ENCODE measurements at regions not wholly inside any gene's neighbourhood (a gene's known extent, or its start where the extent isn't known, plus 50 kb on each side); places are given as distances from the start of the nearest gene placed in this dataset.

DNA sequence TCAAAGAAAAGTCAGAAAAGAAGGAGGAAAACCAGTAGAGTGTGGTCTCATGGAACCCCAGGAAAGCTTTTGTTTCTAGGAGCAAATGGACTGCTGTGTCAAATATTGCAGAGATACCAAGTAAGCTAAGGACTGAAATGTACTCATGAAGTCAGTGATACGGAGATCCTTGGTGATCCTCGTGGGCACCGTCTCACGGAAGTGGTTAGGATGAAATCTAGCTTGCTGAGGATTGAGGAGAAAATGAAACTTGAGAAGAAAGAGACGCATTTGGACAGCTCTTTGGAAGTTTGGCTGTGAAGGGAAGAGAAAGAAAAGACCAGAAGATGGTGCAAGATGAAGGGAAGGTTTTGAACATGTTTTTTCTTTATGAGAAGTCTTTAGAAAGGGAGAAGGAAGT lies 104.0 kb upstream of the CCND2 start:
- DNase-seq (ENCODE audit: extremely low read depth, low read depth) = no peak
- TF ChIP-seq, protein P1, sequence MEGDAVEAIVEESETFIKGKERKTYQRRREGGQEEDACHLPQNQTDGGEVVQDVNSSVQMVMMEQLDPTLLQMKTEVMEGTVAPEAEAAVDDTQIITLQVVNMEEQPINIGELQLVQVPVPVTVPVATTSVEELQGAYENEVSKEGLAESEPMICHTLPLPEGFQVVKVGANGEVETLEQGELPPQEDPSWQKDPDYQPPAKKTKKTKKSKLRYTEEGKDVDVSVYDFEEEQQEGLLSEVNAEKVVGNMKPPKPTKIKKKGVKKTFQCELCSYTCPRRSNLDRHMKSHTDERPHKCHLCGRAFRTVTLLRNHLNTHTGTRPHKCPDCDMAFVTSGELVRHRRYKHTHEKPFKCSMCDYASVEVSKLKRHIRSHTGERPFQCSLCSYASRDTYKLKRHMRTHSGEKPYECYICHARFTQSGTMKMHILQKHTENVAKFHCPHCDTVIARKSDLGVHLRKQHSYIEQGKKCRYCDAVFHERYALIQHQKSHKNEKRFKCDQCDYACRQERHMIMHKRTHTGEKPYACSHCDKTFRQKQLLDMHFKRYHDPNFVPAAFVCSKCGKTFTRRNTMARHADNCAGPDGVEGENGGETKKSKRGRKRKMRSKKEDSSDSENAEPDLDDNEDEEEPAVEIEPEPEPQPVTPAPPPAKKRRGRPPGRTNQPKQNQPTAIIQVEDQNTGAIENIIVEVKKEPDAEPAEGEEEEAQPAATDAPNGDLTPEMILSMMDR (IDR thresholded peaks at IDR 0.05; ENCODE audit: low read depth, low read length) = no peak

DNA sequence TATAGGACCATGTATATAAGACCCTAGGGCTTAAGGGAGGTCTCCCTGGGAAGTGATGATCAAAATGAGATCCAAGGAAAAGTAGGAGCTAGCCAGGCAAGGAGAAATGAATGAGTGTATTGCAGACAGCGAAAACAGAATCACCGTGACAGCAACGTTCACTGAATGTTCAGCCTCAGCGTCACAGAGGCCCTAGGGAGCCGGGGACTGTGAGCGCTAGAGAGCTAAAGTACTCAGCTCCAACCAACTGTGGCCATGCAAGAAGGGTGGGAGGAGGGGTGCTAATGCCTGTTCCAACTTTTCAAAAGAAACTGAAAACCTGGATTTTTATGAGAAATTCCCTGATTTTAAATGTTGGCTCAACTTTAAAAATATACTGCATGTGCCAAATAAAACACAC lies 105.5 kb upstream of the CCND2 start:
- no peak for DNase-seq (ENCODE audit: extremely low read depth, low read depth)
- TF ChIP-seq, protein P1 (IDR thresholded peaks at IDR 0.05; ENCODE audit: low read depth, low read length) = no peak

DNA sequence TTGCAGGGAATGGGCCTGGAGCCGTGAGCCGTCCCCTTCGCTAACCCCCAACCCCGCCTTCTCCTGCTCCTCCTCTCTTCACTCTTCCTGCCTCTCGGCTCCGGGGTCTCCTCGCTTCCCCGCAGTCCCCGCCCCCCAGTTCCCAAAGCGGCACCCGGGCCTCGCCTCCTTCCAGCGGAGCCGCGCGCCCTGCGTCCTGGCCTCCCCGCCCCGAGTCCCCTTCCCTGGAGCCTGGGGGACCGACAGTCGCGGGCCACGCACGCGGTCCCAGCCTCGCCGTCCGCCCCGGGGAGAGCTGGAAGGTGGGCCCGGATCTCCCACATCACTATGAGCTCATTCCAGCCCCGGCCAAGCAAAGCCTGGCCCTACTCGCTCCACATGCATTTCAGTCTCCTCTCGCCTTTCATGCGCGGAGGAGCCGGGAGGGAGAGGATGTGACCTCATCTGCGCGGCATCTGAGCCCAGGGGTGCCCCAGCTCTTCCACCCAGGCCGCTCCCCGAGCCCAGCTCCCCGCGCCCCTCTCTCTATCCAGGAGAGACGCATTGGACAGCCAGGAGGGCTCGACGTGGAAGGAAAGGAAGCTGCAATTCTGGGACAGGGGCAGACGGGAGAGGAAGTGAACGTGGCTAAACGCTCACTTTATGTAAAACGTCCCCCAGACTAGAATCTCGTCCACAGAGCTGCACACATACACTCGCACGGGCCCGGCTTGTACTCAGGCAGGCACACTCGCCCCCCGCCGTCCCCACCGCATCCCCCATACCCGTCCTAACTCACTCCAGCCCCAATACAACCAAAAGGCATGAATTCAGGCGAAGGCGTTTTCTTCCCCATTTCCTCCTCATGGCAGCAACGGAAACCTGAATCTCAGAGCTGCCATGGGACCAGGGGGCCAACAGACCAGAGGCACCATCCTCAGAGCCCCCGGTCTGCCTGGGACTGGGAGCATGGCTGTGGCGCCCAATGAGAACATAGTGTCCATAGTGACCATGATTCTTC lies 108.7 kb upstream of the CCND2 start:
- TF ChIP-seq, protein P1 (IDR thresholded peaks at IDR 0.05; ENCODE audit: low read depth, low read length) = no peak
- DNase-seq (ENCODE audit: extremely low read depth, low read depth) = peak; percentile 25

DNA sequence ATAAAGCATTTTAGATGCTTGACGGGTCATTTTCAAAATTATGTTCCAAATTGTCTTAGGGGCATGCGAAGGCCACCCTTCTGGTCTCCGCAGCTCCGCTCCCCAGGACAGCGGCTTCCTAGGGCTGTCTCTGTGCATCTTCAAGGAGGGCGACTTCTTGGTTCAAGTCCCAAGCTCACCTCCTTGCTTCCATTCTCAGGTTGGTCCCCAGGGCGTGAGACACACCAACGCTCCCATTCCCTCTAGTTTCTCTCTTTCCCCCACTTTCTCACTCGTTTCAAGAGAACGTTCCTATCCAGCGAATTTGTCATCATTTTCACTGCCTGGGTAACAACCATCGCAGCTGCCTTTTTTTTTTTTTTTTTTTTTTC lies 109.4 kb upstream of the CCND2 start:
- TF ChIP-seq, protein P1 (IDR thresholded peaks at IDR 0.05; ENCODE audit: low read depth, low read length) = no peak
- DNase-seq (ENCODE audit: extremely low read depth, low read depth) = no peak

DNA sequence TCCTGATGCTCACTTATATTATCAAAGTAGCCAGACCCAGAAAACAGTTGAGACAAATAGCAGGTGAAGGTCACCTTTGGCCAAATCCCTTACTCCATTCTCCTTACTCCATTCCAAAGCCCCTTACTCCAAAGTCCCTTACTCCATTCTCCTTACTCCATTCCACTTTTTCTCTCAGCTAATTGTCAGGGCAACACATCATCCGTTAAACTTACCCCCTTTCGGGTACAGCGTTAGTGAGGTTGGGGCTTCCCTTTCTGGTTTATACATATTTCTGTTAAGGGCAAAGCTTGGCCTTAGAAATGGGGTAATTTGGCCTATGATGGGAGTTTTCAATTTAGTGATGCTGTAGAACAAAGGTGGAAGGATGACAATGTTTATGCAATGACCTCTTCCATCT lies 111.8 kb upstream of the CCND2 start:
- no peak for DNase-seq (ENCODE audit: extremely low read depth, low read depth)
- TF ChIP-seq, protein P1 (IDR thresholded peaks at IDR 0.05; ENCODE audit: low read depth, low read length) = no peak

DNA sequence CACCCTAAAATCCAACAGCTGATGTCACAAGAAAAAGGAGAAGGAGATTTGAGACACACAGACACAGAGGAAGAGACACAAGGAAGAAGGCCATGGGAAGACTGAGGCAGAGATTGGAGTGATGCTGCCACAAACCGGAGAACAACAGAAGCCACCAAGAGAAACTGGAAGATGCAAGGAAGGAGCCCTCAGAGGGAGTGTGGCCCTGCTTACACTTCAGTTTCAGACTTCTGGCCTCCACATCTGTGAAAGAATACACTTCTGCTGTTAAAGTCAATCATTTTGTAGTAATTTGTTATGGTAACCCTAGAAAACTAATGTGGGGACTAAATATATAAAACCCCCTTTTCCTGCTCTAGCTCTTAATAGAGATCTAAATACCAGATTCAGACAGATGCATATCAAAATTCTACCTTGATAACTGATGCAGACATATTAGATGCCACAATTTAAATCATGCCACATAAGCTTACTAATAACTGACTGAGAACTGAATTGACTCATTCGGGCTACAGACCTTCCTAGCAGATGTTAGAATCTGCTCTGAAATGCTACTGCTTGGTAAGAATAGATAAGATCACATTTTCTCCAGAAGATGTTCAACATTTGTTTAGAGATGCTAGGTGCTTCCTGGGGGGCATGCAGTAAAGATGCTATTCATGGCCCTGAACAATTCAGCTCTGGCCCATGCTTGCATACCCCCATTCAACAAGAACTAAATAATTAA lies 113.1 kb upstream of the CCND2 start:
- TF ChIP-seq, protein P1 (IDR thresholded peaks at IDR 0.05; ENCODE audit: low read depth, low read length) = no peak
- no peak for DNase-seq (ENCODE audit: extremely low read depth, low read depth)

DNA sequence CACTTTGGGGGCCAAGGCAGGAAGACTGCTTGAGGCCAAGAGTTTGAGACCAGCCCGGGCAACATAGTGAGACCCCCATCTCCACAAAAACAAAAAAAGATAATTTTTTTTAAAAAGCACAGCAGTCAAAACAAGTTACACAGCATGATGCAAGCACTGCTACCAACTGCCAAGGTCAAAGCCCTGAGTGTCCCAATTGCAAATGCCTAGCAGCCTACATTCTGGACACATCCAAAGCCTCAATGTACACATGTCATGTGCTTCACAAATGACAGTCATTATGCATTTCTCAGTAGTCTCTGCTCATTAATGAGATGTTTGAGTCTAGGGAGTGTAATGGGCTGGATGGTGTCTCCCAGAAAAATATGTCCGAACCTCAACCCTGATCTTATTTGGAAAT lies 113.7 kb upstream of the CCND2 start:
- TF ChIP-seq, protein P1 (IDR thresholded peaks at IDR 0.05; ENCODE audit: low read depth, low read length) = no peak
- no peak for DNase-seq (ENCODE audit: extremely low read depth, low read depth)

Measured in AG09319 (cell line).